PC-9 (cell line): ENCODE measurements at regions not wholly inside any gene's neighbourhood (a gene's known extent, or its start where the extent isn't known, plus 50 kb on each side); places are given as distances from the start of the nearest gene placed in this dataset.

Experiments used
- BruUV-seq: library from RNA; stranded (reverse); fragments of 400-500 nt; replicated peaks from 2 replicates; lab custom pipeline; 2021; lab: Mats Ljungman, UMichigan
- CTCF ChIA-PET: fragments of 300-600 bp; sonication (Branson Sonifier 250); formaldehyde crosslinking; loops from one replicate; lab custom pipeline; 2022; ENCODE audit warnings: antibody characterized with exemption; lab: Charles Lee
- POLR2A ChIA-PET: fragments of 300-600 bp; sonication (Branson Sonifier 250); formaldehyde crosslinking; loops from one replicate; lab custom pipeline; 2022; ENCODE audit warnings: antibody characterized with exemption; ENCODE audit not compliant: unreplicated experiment; lab: Charles Lee
- DNase-seq, 2 experiments: peaks; one replicate each; pipeline versions ENCODE4 v3.0.0 to v3.0.0-alpha.2; 2015 to 2022; ENCODE audit warnings: mixed read lengths in 1 of 2
- H2AFZ ChIP-seq: fragments of 200-600 bp; sonication (generic); 2 replicates; pipeline ENCODE4 v1.8.1; 2017; ENCODE audit warnings: antibody characterized with exemption
- H3F3A ChIP-seq: fragments of 200-600 bp; sonication (generic); 2 replicates; pipeline ENCODE4 v1.8.1; 2017; ENCODE audit warnings: antibody characterized with exemption, mild to moderate bottlenecking, low read depth; ENCODE audit not compliant: insufficient read depth
- H3K27ac ChIP-seq: fragments of 200-600 bp; sonication (generic); 2 replicates; pipeline ENCODE4 v1.6.1; 2016; ENCODE audit warnings: mixed run types
- H3K27me3 ChIP-seq: fragments of 200-600 bp; sonication (generic); 2 replicates; pipeline ENCODE4 v1.6.1; 2016; ENCODE audit warnings: low read depth, mixed run types; ENCODE audit not compliant: insufficient read depth
- H3K36me3 ChIP-seq: fragments of 200-600 bp; sonication (generic); 2 replicates; pipeline ENCODE4 v1.6.1; 2016; ENCODE audit warnings: low read depth, mixed run types
- H3K4me1 ChIP-seq: fragments of 200-600 bp; sonication (generic); replicated peaks from 2 replicates; pipeline ENCODE4 v1.6.1; 2016; ENCODE audit warnings: mixed run types; ENCODE audit not compliant: insufficient read depth
- H3K4me2 ChIP-seq: fragments of 200-600 bp; sonication (generic); 2 replicates; pipeline ENCODE4 v1.6.1; 2017; ENCODE audit warnings: mixed run types
- H3K4me3 ChIP-seq: fragments of 200-600 bp; sonication (generic); 2 replicates; pipeline ENCODE4 v1.6.1; 2016; ENCODE audit warnings: mixed run types
- H3K79me2 ChIP-seq: fragments of 200-600 bp; sonication (generic); 2 replicates; pipeline ENCODE4 v1.6.1; 2017; ENCODE audit warnings: low read depth, mixed run types
- H3K9me2 ChIP-seq: fragments of 200-600 bp; sonication (generic); 2 replicates; pipeline ENCODE4 v1.8.1; 2017; ENCODE audit warnings: mild to moderate bottlenecking; ENCODE audit not compliant: insufficient read depth
- H3K9me3 ChIP-seq: fragments of 200-600 bp; sonication (generic); 2 replicates; pipeline ENCODE4 v1.8.1; 2016; ENCODE audit warnings: low read depth; ENCODE audit not compliant: insufficient read depth
- H4K20me1 ChIP-seq: fragments of 200-600 bp; sonication (generic); 2 replicates; pipeline ENCODE4 v1.8.1; 2017; ENCODE audit not compliant: insufficient read depth
- CTCF ChIP-seq: fragments of 200-600 bp; sonication (generic); conservative IDR thresholded peaks from 2 replicates; pipeline ENCODE4 v1.6.1; 2017; ENCODE audit warnings: mixed run types, antibody characterized with exemption, mild to moderate bottlenecking, moderate library complexity
- EZH2 ChIP-seq: fragments of 200-600 bp; sonication (generic); IDR thresholded peaks from 2 replicates; pipeline ENCODE4 v1.8.0; 2017; ENCODE audit warnings: antibody characterized with exemption, low read depth
- intact Hi-C: fragments of 100-400 bp; cut with micrococcal nuclease; formaldehyde crosslinking; loops from one replicate; pipeline ENCODE4 v1.10.0; 2022; ENCODE audit not compliant: unreplicated experiment

- Histone ChIP-seq H2AFZ (no peak overlapping the region), H3K4me3 (no peak overlapping the region), H3K9me2 (no peaks in the 10 kb centered on the region), H4K20me1 (no peaks in the 10 kb centered on the region), H3K4me1 (no peaks in the 10 kb centered on the region), H3K9me3 (no peaks in the 10 kb centered on the region), H3K27ac (no peak overlapping the region), H3K79me2 (no peaks in the 10 kb centered on the region), H3K4me2 (no peak overlapping the region), H3K27me3 (peaks cover 33% of the 10 kb centered on the region), H3F3A (no peaks in the 10 kb centered on the region), H3K36me3 (no peaks in the 10 kb centered on the region)
- intact Hi-C loops, result no loop called here
- BruUV-seq, result no TSS peak
- POLR2A ChIA-PET, result no interaction called here
- TF ChIP-seq CTCF (no peak), EZH2 (no peak)
- CTCF ChIA-PET, result no interaction called here
- DNase-seq, result no peak
Measured at GRCh38 chr18:79615586-79615985, 64.0 kb upstream of the CTDP1 start.

- H3K9me2 ChIP-seq, result no peaks in the 10 kb centered on the region
- no peak for TF ChIP-seq CTCF
- no peak for TF ChIP-seq EZH2
Measured at GRCh38 chr18:79616651-79617510, 62.7 kb upstream of the CTDP1 start.

GRCh38 chr18:79617511-79618500 is 61.8 kb upstream of the CTDP1 start:
- TF ChIP-seq CTCF, result no peak
- no peak for TF ChIP-seq EZH2
- Histone ChIP-seq H3K79me2 (no peaks in the 10 kb centered on the region), H3F3A (no peaks in the 10 kb centered on the region), H3K4me2 (no peak overlapping the region), H3K9me3 (no peaks in the 10 kb centered on the region), H3K4me1 (no peaks in the 10 kb centered on the region), H3K27me3 (peaks cover 48% of the 10 kb centered on the region), H2AFZ (no peak overlapping the region), H3K4me3 (no peak overlapping the region), H4K20me1 (no peaks in the 10 kb centered on the region), H3K36me3 (no peaks in the 10 kb centered on the region), H3K9me2 (no peaks in the 10 kb centered on the region), H3K27ac (no peak overlapping the region)
- ChIA-PET CTCF (no interaction called here), POLR2A (no interaction called here)
- no TSS peak for BruUV-seq
- intact Hi-C loops, result no loop called here
- no peak for DNase-seq

More at GRCh38 chr18:79616651-79617510, 62.7 kb upstream of the CTDP1 start:
- H3K27me3 ChIP-seq, result peaks cover 46% of the 10 kb centered on the region
- H3K27ac ChIP-seq, result no peak overlapping the region
- H3K36me3 ChIP-seq, result no peaks in the 10 kb centered on the region
- no peak for DNase-seq
- H3K4me3 ChIP-seq, result no peak overlapping the region
- no peaks in the 10 kb centered on the region for H3K79me2 ChIP-seq
- intact Hi-C loops, result no loop called here
- H3F3A ChIP-seq, result no peaks in the 10 kb centered on the region
- H2AFZ ChIP-seq, result no peak overlapping the region
- ChIA-PET POLR2A (no interaction called here), CTCF (no interaction called here)
- H3K4me1 ChIP-seq, result no peaks in the 10 kb centered on the region
- no TSS peak for BruUV-seq
- H3K4me2 ChIP-seq, result no peak overlapping the region
- H4K20me1 ChIP-seq, result no peaks in the 10 kb centered on the region
- no peaks in the 10 kb centered on the region for H3K9me3 ChIP-seq
